ENCODE measurements at regions not wholly inside any gene's neighbourhood (a gene's known extent, or its start where the extent isn't known, plus 50 kb on each side); places are given as distances from the start of the nearest gene placed in this dataset.

DNA sequence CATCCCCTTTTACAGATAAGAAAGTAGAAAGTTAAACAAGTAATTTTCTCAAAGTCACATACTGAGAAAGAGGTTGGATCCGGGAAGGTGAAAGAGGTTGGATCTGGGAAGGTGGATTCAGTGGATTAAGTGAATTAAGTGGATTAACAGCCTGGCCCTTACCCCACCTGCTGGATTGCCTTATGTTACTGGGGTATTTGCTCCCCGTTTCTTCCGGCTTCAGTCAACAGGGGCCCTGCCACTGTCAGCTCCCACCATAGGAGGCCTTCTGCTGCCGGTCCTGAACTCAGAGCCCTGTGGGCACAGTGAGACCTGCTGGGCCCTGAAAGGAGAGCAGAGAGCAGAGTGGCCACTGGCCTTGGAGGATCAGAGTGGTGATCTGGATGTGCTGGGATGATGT lies 113.2 kb downstream of the VAPA start:
- TF ChIP-seq, protein P1, sequence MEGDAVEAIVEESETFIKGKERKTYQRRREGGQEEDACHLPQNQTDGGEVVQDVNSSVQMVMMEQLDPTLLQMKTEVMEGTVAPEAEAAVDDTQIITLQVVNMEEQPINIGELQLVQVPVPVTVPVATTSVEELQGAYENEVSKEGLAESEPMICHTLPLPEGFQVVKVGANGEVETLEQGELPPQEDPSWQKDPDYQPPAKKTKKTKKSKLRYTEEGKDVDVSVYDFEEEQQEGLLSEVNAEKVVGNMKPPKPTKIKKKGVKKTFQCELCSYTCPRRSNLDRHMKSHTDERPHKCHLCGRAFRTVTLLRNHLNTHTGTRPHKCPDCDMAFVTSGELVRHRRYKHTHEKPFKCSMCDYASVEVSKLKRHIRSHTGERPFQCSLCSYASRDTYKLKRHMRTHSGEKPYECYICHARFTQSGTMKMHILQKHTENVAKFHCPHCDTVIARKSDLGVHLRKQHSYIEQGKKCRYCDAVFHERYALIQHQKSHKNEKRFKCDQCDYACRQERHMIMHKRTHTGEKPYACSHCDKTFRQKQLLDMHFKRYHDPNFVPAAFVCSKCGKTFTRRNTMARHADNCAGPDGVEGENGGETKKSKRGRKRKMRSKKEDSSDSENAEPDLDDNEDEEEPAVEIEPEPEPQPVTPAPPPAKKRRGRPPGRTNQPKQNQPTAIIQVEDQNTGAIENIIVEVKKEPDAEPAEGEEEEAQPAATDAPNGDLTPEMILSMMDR (tag by site-specific recombination; IDR thresholded peaks at IDR 0.05) = no peak
- TF ChIP-seq KLF7 (tag by site-specific recombination; IDR thresholded peaks at IDR 0.05; ENCODE audit: borderline replicate concordance) = no peak
- TF ChIP-seq ZNF140 (tag by site-specific recombination; IDR thresholded peaks at IDR 0.05) = no peak
- no peak for TF ChIP-seq YY1 (tag by site-specific recombination; IDR thresholded peaks at IDR 0.05)
